Vagina (tissue), 2 donors: ENCODE measurements at regions not wholly inside any gene's neighbourhood (a gene's known extent, or its start where the extent isn't known, plus 50 kb on each side); places are given as distances from the start of the nearest gene placed in this dataset.

Experiments
- DNase-seq, 2 donors: peaks; one replicate each; pipeline ENCODE4 v3.0.0-alpha.2; 2017; ENCODE audit errors: extremely low spot score in 2 of 2
- H3K27ac ChIP-seq: fragments of 200-600 bp; sonication (generic); one replicate; pipeline ENCODE4 v1.5.1; 2019
- H3K27me3 ChIP-seq: fragments of 200-600 bp; sonication (generic); one replicate; pipeline ENCODE4 v1.5.1; 2019
- H3K36me3 ChIP-seq, 2 donors: fragments of 200-600 bp; sonication (generic); one replicate each; pipeline ENCODE4 v1.5.1; 2017 to 2019
- H3K4me1 ChIP-seq: fragments of 200-600 bp; sonication (generic); one replicate; pipeline ENCODE4 v1.5.1; 2019
- H3K4me3 ChIP-seq, 2 donors: fragments of 200-600 bp; sonication (generic); 1 replicate in 1 of 2; 2 replicates in 1 of 2; pipeline ENCODE4 v1.5.1; 2016 to 2019
- H3K9me3 ChIP-seq: fragments of 200-600 bp; sonication (generic); one replicate; pipeline ENCODE4 v1.5.1; 2019
- CTCF ChIP-seq, 3 experiments: fragments of 450-650 bp in 2 of 3; fragments of 200-600 bp in 1 of 3; sonication (generic) in 1 of 3; IDR thresholded peaks; one replicate each; pipeline ENCODE4 v1.5.1; 2017 to 2019; ENCODE audit warnings: antibody characterized with exemption in 3 of 3, mild to moderate bottlenecking in 2 of 3, moderate library complexity in 2 of 3
- POLR2A ChIP-seq, 2 donors: fragments of 450-650 bp; IDR thresholded peaks; one replicate each; pipeline ENCODE4 v1.6.1; 2017; ENCODE audit warnings: antibody characterized with exemption in 2 of 2, mild to moderate bottlenecking in 2 of 2, moderate library complexity in 2 of 2
- POLR2AphosphoS5 ChIP-seq, 2 donors: sonication (generic); formaldehyde crosslinking; IDR thresholded peaks; one replicate each; pipeline ENCODE4 v1.9.0; 2017; ENCODE audit warnings: antibody characterized with exemption in 2 of 2, mild to moderate bottlenecking in 2 of 2, low read depth in 1 of 2; ENCODE audit not compliant: insufficient read depth in 1 of 2
- intact Hi-C: fragments of 100-400 bp; cut with DNase I; formaldehyde crosslinking; loops from one replicate; pipeline ENCODE4 v1.15.1; 2023

GRCh38 chr9:103898550-103898949 is 195.6 kb upstream of the SMC2 start:
- no peaks in the 10 kb centered on the region for H3K27me3 ChIP-seq
- H3K4me1 ChIP-seq: no peaks in the 10 kb centered on the region
- no peak overlapping the region for H3K4me3 ChIP-seq
- DNase-seq: no peak
- TF ChIP-seq POLR2AphosphoS5 (IDR thresholded peaks at IDR 0.05; ENCODE audit: insufficient read depth in 1 of 2, low read depth in 1 of 2): no peak
- no peak for TF ChIP-seq CTCF (IDR thresholded peaks at IDR 0.05)
- no peaks in the 10 kb centered on the region for H3K36me3 ChIP-seq
- no peak overlapping the region for H3K27ac ChIP-seq
- H3K9me3 ChIP-seq: no peaks in the 10 kb centered on the region
- intact Hi-C loops: no loop called here

DNA sequence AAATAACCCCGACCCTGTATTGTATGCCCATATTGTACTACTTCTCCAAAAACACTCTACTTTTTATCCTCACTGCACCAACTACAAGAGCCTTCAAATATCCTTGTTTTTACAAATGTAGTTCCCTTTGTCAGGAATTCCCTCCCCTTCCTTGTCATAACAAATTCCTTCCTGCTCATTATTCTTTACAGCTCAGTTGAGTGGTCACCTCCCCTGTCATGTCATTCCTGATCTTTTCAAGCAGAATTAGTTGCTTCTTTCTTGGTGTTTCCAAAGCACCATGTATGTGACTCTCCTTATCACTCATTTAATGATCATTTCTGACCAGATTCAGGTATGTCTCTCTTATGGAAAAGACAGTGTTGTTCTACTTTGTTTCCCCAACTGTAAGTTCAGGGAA is 194.2 kb upstream of the SMC2 start:
- Histone ChIP-seq H3K27me3 (no peaks in the 10 kb centered on the region), H3K27ac (no peak overlapping the region), H3K36me3 (no peaks in the 10 kb centered on the region), H3K4me1 (no peaks in the 10 kb centered on the region), H3K4me3 (no peak overlapping the region), H3K9me3 (no peaks in the 10 kb centered on the region)
- intact Hi-C loops: no loop called here
- TF ChIP-seq POLR2AphosphoS5 (IDR thresholded peaks at IDR 0.05; ENCODE audit: insufficient read depth in 1 of 2, low read depth in 1 of 2): no peak
- TF ChIP-seq CTCF (IDR thresholded peaks at IDR 0.05): no peak
- TF ChIP-seq POLR2A (IDR thresholded peaks at IDR 0.05): no peak
- DNase-seq: no peak

DNA sequence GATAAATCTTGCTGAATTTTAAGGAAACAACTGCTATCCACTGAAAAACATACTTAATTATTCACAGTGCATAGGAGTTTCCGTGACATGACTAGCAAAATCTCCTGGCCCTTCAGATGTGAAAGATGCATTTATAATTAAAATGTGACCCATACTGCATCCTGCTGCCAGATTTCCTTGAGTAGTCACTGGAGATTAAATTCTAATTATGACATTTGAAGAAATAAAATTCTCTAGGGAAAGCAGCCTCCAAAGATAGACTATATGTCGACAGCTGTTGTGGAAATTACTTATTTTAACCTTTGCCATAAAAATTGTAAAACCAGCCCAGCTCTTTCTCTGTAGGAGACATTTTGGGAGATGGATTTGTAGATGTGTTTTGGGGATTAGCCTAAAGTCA is 193.6 kb upstream of the SMC2 start:
- intact Hi-C loops: no loop called here
- Histone ChIP-seq H3K27me3 (no peaks in the 10 kb centered on the region), H3K27ac (no peak overlapping the region), H3K4me1 (no peaks in the 10 kb centered on the region), H3K9me3 (no peaks in the 10 kb centered on the region), H3K36me3 (no peaks in the 10 kb centered on the region), H3K4me3 (no peak overlapping the region)
- no peak for DNase-seq
- TF ChIP-seq CTCF (IDR thresholded peaks at IDR 0.05) (no peak), POLR2AphosphoS5 (IDR thresholded peaks at IDR 0.05; ENCODE audit: insufficient read depth in 1 of 2, low read depth in 1 of 2) (no peak), POLR2A (IDR thresholded peaks at IDR 0.05) (no peak)

- Histone ChIP-seq H3K27me3 (no peaks in the 10 kb centered on the region), H3K4me1 (no peaks in the 10 kb centered on the region), H3K4me3 (no peak overlapping the region), H3K9me3 (no peaks in the 10 kb centered on the region), H3K27ac (no peak overlapping the region), H3K36me3 (no peaks in the 10 kb centered on the region)
- no peak for DNase-seq
- TF ChIP-seq CTCF (IDR thresholded peaks at IDR 0.05) (no peak), POLR2A (IDR thresholded peaks at IDR 0.05) (no peak), POLR2AphosphoS5 (IDR thresholded peaks at IDR 0.05; ENCODE audit: insufficient read depth in 1 of 2, low read depth in 1 of 2) (no peak)
- intact Hi-C loops: no loop called here
Observed at GRCh38 chr9:103902263-103902662, 191.8 kb upstream of the SMC2 start.

GRCh38 chr9:103904242-103904641 is 189.9 kb upstream of the SMC2 start:
- Histone ChIP-seq H3K4me1 (no peaks in the 10 kb centered on the region), H3K4me3 (no peak overlapping the region), H3K27ac (no peak overlapping the region), H3K27me3 (no peaks in the 10 kb centered on the region), H3K9me3 (no peaks in the 10 kb centered on the region), H3K36me3 (no peaks in the 10 kb centered on the region)
- no peak for DNase-seq
- TF ChIP-seq CTCF (IDR thresholded peaks at IDR 0.05) (no peak), POLR2AphosphoS5 (IDR thresholded peaks at IDR 0.05; ENCODE audit: insufficient read depth in 1 of 2, low read depth in 1 of 2) (no peak), POLR2A (IDR thresholded peaks at IDR 0.05) (no peak)
- intact Hi-C loops: no loop called here
